Fibroblast of lung (primary cell): ENCODE measurements at regions not wholly inside any gene's neighbourhood (a gene's known extent, or its start where the extent isn't known, plus 50 kb on each side); places are given as distances from the start of the nearest gene placed in this dataset.

Experiments
- DNase-seq, 2 donors: peaks; one replicate each; pipeline versions ENCODE4 v3.0.0 to v3.0.0-alpha.2; 2010; ENCODE audit warnings: low read depth in 2 of 2
- H2AFZ ChIP-seq: 2 replicates; pipeline ENCODE4 v1.5.1; 2012; ENCODE audit warnings: low read length, control low read depth, inconsistent platforms
- H3K27ac ChIP-seq: 2 replicates; pipeline ENCODE4 v1.5.1; 2011; ENCODE audit warnings: low read length, control low read depth; ENCODE audit not compliant: insufficient read depth
- H3K27me3 ChIP-seq: 2 replicates; pipeline ENCODE4 v1.5.1; 2011; ENCODE audit warnings: mild to moderate bottlenecking, low read length; ENCODE audit not compliant: control insufficient read depth, insufficient read depth
- H3K36me3 ChIP-seq: 2 replicates; pipeline ENCODE4 v1.5.1; 2011; ENCODE audit warnings: low read length; ENCODE audit not compliant: control insufficient read depth, insufficient read depth
- H3K4me1 ChIP-seq: 2 replicates; pipeline ENCODE4 v1.5.1; 2011; ENCODE audit warnings: low read length; ENCODE audit not compliant: control insufficient read depth, insufficient read depth; ENCODE audit errors: extremely low read depth
- H3K4me2 ChIP-seq: 2 replicates; pipeline ENCODE4 v1.5.1; 2011; ENCODE audit warnings: low read length, control low read depth; ENCODE audit not compliant: insufficient read depth; ENCODE audit errors: extremely low read depth
- H3K4me3 ChIP-seq, 4 experiments: fragments of 200-600 bp in 1 of 4; sonication (generic) in 1 of 4; replicated peaks in 1 of 4; 2 replicates each; pipeline ENCODE4 v1.5.1; 2011 to 2016; ENCODE audit warnings: low read length in 4 of 4, low read depth in 3 of 4, mild to moderate bottlenecking in 3 of 4, control low read depth in 2 of 4, inconsistent platforms in 1 of 4, mixed read lengths in 1 of 4; ENCODE audit not compliant: insufficient read depth in 1 of 4; ENCODE audit errors: control extremely low read depth in 1 of 4
- H3K79me2 ChIP-seq: 2 replicates; pipeline ENCODE4 v1.5.1; 2012; ENCODE audit warnings: mild to moderate bottlenecking, low read length, inconsistent platforms; ENCODE audit not compliant: control insufficient read depth, insufficient read depth
- H3K9ac ChIP-seq: 2 replicates; pipeline ENCODE4 v1.5.1; 2011; ENCODE audit warnings: mild to moderate bottlenecking, low read length, control low read depth; ENCODE audit not compliant: insufficient read depth
- H3K9me3 ChIP-seq: 2 replicates; pipeline ENCODE4 v1.5.1; 2012; ENCODE audit warnings: low read depth, low read length; ENCODE audit not compliant: control insufficient read depth, insufficient read depth
- H4K20me1 ChIP-seq: 2 replicates; pipeline ENCODE4 v1.5.1; 2011; ENCODE audit warnings: low read length; ENCODE audit not compliant: control insufficient read depth, insufficient read depth; ENCODE audit errors: extremely low read depth
- CTCF ChIP-seq, 2 donors: IDR thresholded peaks in 1 of 2; conservative IDR thresholded peaks in 1 of 2; 1 replicate in 1 of 2; 2 replicates in 1 of 2; pipeline ENCODE4 v1.5.1; 2011 to 2012; ENCODE audit warnings: low read length in 2 of 2, control low read depth in 1 of 2, inconsistent platforms in 1 of 2, low read depth in 1 of 2, mild to moderate bottlenecking in 1 of 2
- EZH2 ChIP-seq: IDR thresholded peaks from 2 replicates; pipeline ENCODE4 v1.5.1; 2012; ENCODE audit warnings: low read length, control low read depth, mild to moderate bottlenecking; ENCODE audit errors: missing control alignments

DNA sequence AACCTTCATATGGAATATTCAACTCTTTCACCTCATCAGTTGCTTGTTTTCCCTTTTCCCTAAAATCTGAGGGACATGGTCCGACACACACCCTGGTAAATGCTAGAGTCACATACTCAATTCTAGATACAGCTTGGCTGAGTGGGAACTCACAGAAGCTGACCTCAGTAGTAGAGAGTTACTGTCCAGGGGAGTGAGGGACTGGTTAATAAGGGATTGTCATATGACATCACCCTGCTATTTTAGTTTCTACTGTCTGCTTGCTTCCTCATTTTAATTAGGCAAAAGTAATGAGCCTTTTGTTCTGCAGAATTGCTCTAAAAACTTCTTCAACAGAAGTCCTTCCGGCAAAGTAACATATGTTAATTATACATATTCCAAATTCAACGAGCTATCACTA lies 244.5 kb downstream of the ZIC4 start:
- no peak overlapping the region for H3K27ac ChIP-seq
- H3K27me3 ChIP-seq: no peaks in the 10 kb centered on the region
- H3K36me3 ChIP-seq: no peaks in the 10 kb centered on the region
- no peak overlapping the region for H3K4me2 ChIP-seq
- H3K4me3 ChIP-seq: no peak overlapping the region
- no peak for DNase-seq
- no peak overlapping the region for H3K9ac ChIP-seq
- no peak overlapping the region for H2AFZ ChIP-seq
- TF ChIP-seq CTCF (conservative IDR thresholded peaks at IDR 0.05 in 1 of 2, IDR thresholded peaks at IDR 0.05 in 1 of 2; ENCODE audit: low read depth in 1 of 2, low read length in 2 of 2): no peak
- TF ChIP-seq EZH2: no peak
- H3K9me3 ChIP-seq: no peaks in the 10 kb centered on the region
- no peaks in the 10 kb centered on the region for H4K20me1 ChIP-seq
- H3K79me2 ChIP-seq: no peaks in the 10 kb centered on the region
- no peaks in the 10 kb centered on the region for H3K4me1 ChIP-seq

GRCh38 chr3:147160984-147161383 lies 245.4 kb downstream of the ZIC4 start:
- Histone ChIP-seq H3K79me2 (no peaks in the 10 kb centered on the region), H3K4me2 (no peak overlapping the region), H3K27ac (no peak overlapping the region), H3K27me3 (no peaks in the 10 kb centered on the region), H3K9ac (no peak overlapping the region), H3K4me1 (no peaks in the 10 kb centered on the region), H3K4me3 (no peak overlapping the region), H2AFZ (no peak overlapping the region), H3K36me3 (no peaks in the 10 kb centered on the region), H4K20me1 (no peaks in the 10 kb centered on the region), H3K9me3 (no peaks in the 10 kb centered on the region)
- TF ChIP-seq CTCF (conservative IDR thresholded peaks at IDR 0.05 in 1 of 2, IDR thresholded peaks at IDR 0.05 in 1 of 2; ENCODE audit: low read depth in 1 of 2, low read length in 2 of 2): no peak
- no peak for TF ChIP-seq EZH2
- DNase-seq: no peak

DNA sequence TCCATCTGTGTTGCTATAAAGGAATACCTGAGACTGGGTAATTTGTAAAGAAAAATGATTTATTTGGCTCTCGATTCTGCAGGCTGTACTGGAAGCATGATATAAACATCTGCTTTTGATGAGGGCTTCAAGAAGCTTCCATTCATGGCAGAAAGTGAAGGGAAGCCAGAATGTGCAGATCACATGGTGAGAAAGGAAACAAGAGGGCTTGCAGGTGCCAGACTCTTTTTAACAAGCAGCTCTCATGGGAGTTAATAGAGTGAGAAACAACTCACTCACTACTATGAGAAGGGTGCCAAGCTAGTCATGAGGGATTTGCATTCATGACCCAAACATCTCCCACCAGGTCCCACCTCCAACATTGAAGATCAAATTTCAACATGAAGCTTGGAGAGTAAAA lies 247.2 kb downstream of the ZIC4 start:
- DNase-seq: no peak
- no peak for TF ChIP-seq EZH2
- no peak for TF ChIP-seq CTCF (conservative IDR thresholded peaks at IDR 0.05 in 1 of 2, IDR thresholded peaks at IDR 0.05 in 1 of 2; ENCODE audit: low read depth in 1 of 2, low read length in 2 of 2)
- H3K79me2 ChIP-seq: no peaks in the 10 kb centered on the region

More for the DNA sequence above, 247.2 kb downstream of the ZIC4 start:
- no peak overlapping the region for H3K4me2 ChIP-seq
- no peaks in the 10 kb centered on the region for H3K9me3 ChIP-seq
- no peak overlapping the region for H3K4me3 ChIP-seq
- no peaks in the 10 kb centered on the region for H4K20me1 ChIP-seq
- no peaks in the 10 kb centered on the region for H3K36me3 ChIP-seq
- H3K9ac ChIP-seq: no peak overlapping the region
- no peaks in the 10 kb centered on the region for H3K4me1 ChIP-seq
- H2AFZ ChIP-seq: no peak overlapping the region
- H3K27ac ChIP-seq: no peak overlapping the region
- H3K27me3 ChIP-seq: no peaks in the 10 kb centered on the region
